Astrocyte (in vitro differentiated cells and primary cell): ENCODE measurements at regions not wholly inside any gene's neighbourhood (a gene's known extent, or its start where the extent isn't known, plus 50 kb on each side); places are given as distances from the start of the nearest gene placed in this dataset.

Experiments used
- CTCF ChIP-seq: IDR thresholded peaks from 2 replicates; pipeline ENCODE4 v1.5.1; 2011; ENCODE audit warnings: low read depth, mild to moderate bottlenecking, inconsistent platforms, low read length, moderate library complexity; ENCODE audit not compliant: insufficient read depth
- EZH2 ChIP-seq: IDR thresholded peaks from 2 replicates; pipeline ENCODE4 v1.6.1; 2012; ENCODE audit warnings: mild to moderate bottlenecking, low read length, inconsistent platforms; ENCODE audit not compliant: insufficient read depth

- TF ChIP-seq CTCF (no peak), EZH2 (no peak)
Measured at GRCh38 chr14:64646103-64646502, 58.1 kb upstream of the PLEKHG3 start.
